Lower leg skin (tissue), 3 donors: ENCODE measurements at regions not wholly inside any gene's neighbourhood (a gene's known extent, or its start where the extent isn't known, plus 50 kb on each side); places are given as distances from the start of the nearest gene placed in this dataset.

ENCODE experiments used
- POLR2A ChIP-seq, 2 donors: fragments of 450-650 bp; IDR thresholded peaks; one replicate each; pipeline ENCODE4 v1.6.1; 2016 to 2017; ENCODE audit warnings: antibody characterized with exemption in 2 of 2, mild to moderate bottlenecking in 1 of 2, moderate library complexity in 1 of 2
- TF ChIP-seq, protein P1 (sequence below), 3 donors: fragments of 450-650 bp; IDR thresholded peaks; one replicate each; pipeline ENCODE4 v1.5.1; 2016; ENCODE audit warnings: antibody characterized with exemption in 3 of 3, mild to moderate bottlenecking in 3 of 3, moderate library complexity in 2 of 3

DNA sequence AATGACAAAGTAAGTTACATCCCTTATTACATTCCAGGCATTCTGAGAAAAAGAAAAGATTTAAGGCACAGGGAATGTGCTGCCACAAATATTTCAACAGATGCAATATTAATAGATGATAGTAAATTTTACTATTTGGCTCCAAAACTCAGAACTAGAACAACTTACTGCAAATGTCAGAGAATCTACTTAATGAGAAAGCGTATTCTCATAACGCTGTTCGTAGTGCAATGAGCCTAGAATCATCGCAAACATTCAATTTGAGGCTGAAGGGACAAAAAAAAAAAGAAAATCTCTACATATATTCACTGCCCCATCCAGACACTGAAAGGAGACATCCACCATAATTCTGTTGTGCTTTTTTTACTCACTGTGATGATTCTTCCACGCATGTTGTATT is 272.1 kb upstream of the DOK6 start:
- TF ChIP-seq, protein P1, sequence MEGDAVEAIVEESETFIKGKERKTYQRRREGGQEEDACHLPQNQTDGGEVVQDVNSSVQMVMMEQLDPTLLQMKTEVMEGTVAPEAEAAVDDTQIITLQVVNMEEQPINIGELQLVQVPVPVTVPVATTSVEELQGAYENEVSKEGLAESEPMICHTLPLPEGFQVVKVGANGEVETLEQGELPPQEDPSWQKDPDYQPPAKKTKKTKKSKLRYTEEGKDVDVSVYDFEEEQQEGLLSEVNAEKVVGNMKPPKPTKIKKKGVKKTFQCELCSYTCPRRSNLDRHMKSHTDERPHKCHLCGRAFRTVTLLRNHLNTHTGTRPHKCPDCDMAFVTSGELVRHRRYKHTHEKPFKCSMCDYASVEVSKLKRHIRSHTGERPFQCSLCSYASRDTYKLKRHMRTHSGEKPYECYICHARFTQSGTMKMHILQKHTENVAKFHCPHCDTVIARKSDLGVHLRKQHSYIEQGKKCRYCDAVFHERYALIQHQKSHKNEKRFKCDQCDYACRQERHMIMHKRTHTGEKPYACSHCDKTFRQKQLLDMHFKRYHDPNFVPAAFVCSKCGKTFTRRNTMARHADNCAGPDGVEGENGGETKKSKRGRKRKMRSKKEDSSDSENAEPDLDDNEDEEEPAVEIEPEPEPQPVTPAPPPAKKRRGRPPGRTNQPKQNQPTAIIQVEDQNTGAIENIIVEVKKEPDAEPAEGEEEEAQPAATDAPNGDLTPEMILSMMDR (IDR thresholded peaks at IDR 0.05): no peak
- no peak for TF ChIP-seq POLR2A (IDR thresholded peaks at IDR 0.05)
